Gastroesophageal sphincter (tissue), 4 donors: ENCODE measurements at regions not wholly inside any gene's neighbourhood (a gene's known extent, or its start where the extent isn't known, plus 50 kb on each side); places are given as distances from the start of the nearest gene placed in this dataset.

Experiments used
- ATAC-seq: fragments of 150-250 bp; one replicate; pipeline ENCODE4 v1.9.1; 2016; ENCODE audit warnings: mild to moderate bottlenecking, moderate library complexity
- H3K27ac ChIP-seq, 4 donors: fragments of 200-600 bp; sonication (generic) in 3 of 4; 1 replicate in 3 of 4; 2 replicates in 1 of 4; pipeline ENCODE4 v1.5.1; 2016 to 2019
- H3K27me3 ChIP-seq: fragments of 200-600 bp; sonication (generic); one replicate; pipeline ENCODE4 v1.5.1; 2019
- H3K36me3 ChIP-seq, 2 donors: fragments of 200-600 bp; sonication (generic); one replicate each; pipeline ENCODE4 v1.5.1; 2019; ENCODE audit warnings: control low read depth in 1 of 2
- H3K4me1 ChIP-seq, 3 donors: fragments of 200-600 bp; sonication (generic); 1 replicate in 2 of 3; 2 replicates in 1 of 3; pipeline ENCODE4 v1.5.1; 2016 to 2019; ENCODE audit warnings: control low read depth in 2 of 3
- H3K4me3 ChIP-seq, 2 donors: fragments of 200-600 bp; sonication (generic); one replicate each; pipeline ENCODE4 v1.5.1; 2019; ENCODE audit warnings: mild to moderate bottlenecking in 1 of 2, moderate library complexity in 1 of 2
- H3K9me3 ChIP-seq, 3 donors: fragments of 200-600 bp; sonication (generic); one replicate each; pipeline ENCODE4 v1.5.1; 2017 to 2019; ENCODE audit warnings: control low read depth in 2 of 3
- EP300 ChIP-seq: sonication (generic); formaldehyde crosslinking; IDR thresholded peaks from one replicate; pipeline ENCODE4 v1.6.1; 2017; ENCODE audit warnings: antibody characterized with exemption, mild to moderate bottlenecking
- POLR2A ChIP-seq, 2 donors: fragments of 450-650 bp; IDR thresholded peaks; one replicate each; pipeline ENCODE4 v1.6.1; 2017; ENCODE audit warnings: antibody characterized with exemption in 2 of 2, mild to moderate bottlenecking in 2 of 2, moderate library complexity in 1 of 2
- POLR2AphosphoS5 ChIP-seq: sonication (generic); formaldehyde crosslinking; IDR thresholded peaks from one replicate; pipeline ENCODE4 v1.6.1; 2017; ENCODE audit warnings: antibody characterized with exemption
- WGBS, 2 donors: methylation state at CpG; one replicate each; pipeline ENCODE4 v1.1.5; 2018; ENCODE audit warnings: low coverage in 1 of 2; 5-methylcytosine and 5-hydroxymethylcytosine counted together
- TF ChIP-seq, protein P1 (sequence below), 4 experiments: fragments of 200-600 bp in 2 of 4; fragments of 450-650 bp in 2 of 4; sonication (generic) in 1 of 4; IDR thresholded peaks; one replicate each; pipeline ENCODE4 v1.5.1; 2017 to 2019; ENCODE audit warnings: antibody characterized with exemption in 4 of 4, mild to moderate bottlenecking in 2 of 4, moderate library complexity in 2 of 4

DNA sequence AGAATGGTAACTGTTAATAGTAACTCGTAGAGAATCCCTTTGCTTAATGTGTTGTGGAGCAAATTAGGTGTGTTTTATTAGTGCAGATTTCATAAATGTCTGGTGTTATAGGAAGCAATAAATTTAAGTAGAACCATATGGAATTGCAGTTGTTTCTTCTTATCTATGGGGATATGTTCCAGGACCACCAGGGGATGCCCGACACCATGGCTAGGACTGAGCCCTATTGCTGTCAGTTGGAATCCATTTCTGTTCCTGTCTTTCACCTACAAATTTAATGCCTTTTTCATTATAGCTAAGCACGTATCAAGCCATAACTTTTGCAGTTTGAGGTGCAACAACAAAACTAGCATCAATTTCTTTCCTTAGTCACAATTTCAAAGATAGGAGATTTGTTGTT is 72.5 kb downstream of the DDIT4L start:
- no peak overlapping the region for H3K27ac ChIP-seq
- WGBS, 2 donors: 81 to 91% methylated on average over 3 of the region's 3 CpGs
- no peak for TF ChIP-seq POLR2AphosphoS5
- TF ChIP-seq EP300: no peak
- TF ChIP-seq, protein P1, sequence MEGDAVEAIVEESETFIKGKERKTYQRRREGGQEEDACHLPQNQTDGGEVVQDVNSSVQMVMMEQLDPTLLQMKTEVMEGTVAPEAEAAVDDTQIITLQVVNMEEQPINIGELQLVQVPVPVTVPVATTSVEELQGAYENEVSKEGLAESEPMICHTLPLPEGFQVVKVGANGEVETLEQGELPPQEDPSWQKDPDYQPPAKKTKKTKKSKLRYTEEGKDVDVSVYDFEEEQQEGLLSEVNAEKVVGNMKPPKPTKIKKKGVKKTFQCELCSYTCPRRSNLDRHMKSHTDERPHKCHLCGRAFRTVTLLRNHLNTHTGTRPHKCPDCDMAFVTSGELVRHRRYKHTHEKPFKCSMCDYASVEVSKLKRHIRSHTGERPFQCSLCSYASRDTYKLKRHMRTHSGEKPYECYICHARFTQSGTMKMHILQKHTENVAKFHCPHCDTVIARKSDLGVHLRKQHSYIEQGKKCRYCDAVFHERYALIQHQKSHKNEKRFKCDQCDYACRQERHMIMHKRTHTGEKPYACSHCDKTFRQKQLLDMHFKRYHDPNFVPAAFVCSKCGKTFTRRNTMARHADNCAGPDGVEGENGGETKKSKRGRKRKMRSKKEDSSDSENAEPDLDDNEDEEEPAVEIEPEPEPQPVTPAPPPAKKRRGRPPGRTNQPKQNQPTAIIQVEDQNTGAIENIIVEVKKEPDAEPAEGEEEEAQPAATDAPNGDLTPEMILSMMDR (IDR thresholded peaks at IDR 0.05): no peak
- no peak for TF ChIP-seq POLR2A (IDR thresholded peaks at IDR 0.05)
- H3K4me1 ChIP-seq: no peaks in the 10 kb centered on the region
- no peak for ATAC-seq
- no peak overlapping the region for H3K4me3 ChIP-seq
- no peaks in the 10 kb centered on the region for H3K27me3 ChIP-seq
- H3K36me3 ChIP-seq: no peaks in the 10 kb centered on the region
- no peaks in the 10 kb centered on the region for H3K9me3 ChIP-seq

DNA sequence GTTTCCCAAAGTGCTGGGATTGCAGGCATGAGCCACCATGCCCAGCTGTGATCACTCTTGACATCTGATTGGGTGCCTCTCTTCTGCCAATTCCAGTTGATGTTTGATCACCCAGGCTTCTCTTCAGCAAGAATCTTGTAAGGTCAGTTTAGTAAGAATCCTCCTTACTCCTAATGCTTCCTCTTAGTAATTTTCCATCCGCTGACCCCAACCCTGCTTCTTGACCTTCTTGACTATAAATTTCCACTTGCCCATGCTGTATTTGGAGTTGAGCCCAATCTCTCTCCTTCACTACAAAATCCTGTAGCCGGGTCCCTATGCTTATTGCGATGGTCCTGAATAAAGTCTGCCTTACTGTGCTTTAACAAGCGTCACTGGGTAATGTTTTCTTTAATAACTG is 75.4 kb downstream of the DDIT4L start:
- Histone ChIP-seq H3K4me1 (no peaks in the 10 kb centered on the region), H3K27me3 (no peaks in the 10 kb centered on the region), H3K4me3 (no peak overlapping the region), H3K9me3 (no peaks in the 10 kb centered on the region), H3K36me3 (no peaks in the 10 kb centered on the region), H3K27ac (no peak overlapping the region)
- no peak for ATAC-seq
- TF ChIP-seq EP300: no peak
- TF ChIP-seq, protein P1 (IDR thresholded peaks at IDR 0.05): no peak
- TF ChIP-seq POLR2A (IDR thresholded peaks at IDR 0.05): no peak
- no peak for TF ChIP-seq POLR2AphosphoS5
- WGBS, 2 donors: 70% methylated on average over 2 to 4 of the region's 4 CpGs

DNA sequence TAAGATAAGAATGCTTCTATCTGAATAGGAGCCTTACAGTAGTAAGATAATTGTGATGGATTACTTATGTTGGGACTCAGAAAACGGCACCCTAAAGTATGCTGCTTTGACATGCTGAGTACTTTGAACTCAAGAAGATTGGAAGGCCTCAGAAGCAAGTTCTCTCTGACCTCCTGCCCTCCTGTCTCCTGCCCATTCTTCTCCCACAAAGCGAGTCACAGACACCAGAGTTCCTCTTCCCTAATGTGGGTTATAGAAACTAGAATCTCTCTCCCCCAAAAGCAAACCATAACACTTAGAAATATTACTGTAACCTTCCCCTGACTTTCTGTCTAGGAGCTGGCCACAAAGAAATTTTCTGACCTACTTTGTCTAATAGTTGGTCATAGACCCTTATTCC is 76.5 kb downstream of the DDIT4L start:
- no peaks in the 10 kb centered on the region for H3K27me3 ChIP-seq
- H3K4me3 ChIP-seq: no peak overlapping the region
- TF ChIP-seq POLR2AphosphoS5 (no peak), EP300 (no peak), POLR2A (IDR thresholded peaks at IDR 0.05) (no peak)
- TF ChIP-seq, protein P1 (IDR thresholded peaks at IDR 0.05): no peak
- H3K27ac ChIP-seq: no peak overlapping the region
- WGBS, 2 donors: 40 to 58% methylated on average over 1 to 2 of the region's 2 CpGs
- ATAC-seq: no peak
- H3K9me3 ChIP-seq: no peaks in the 10 kb centered on the region
- no peaks in the 10 kb centered on the region for H3K4me1 ChIP-seq
- no peaks in the 10 kb centered on the region for H3K36me3 ChIP-seq

DNA sequence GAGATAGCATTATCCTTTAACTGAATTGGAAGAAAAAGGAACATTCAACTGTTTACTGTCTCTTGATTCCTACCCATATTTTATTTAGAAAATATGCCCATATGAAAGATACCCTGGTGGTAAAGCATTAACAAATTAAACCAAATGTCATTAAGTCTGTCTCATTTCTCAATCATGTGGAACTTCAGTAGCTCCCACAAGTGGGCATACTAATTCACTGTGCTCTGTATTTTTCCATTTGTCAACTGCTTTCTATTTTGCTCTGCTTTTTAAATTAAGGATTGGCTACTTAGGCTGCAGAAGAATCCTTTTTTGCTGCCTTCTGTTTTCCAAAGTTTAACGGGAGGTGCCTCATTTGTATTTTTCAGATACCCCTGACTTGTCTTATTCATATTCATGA is 77.2 kb downstream of the DDIT4L start:
- H3K27ac ChIP-seq: no peak overlapping the region
- WGBS, 2 donors: 57 to 80% methylated on average over 1 of the region's 1 CpG
- no peaks in the 10 kb centered on the region for H3K27me3 ChIP-seq
- H3K36me3 ChIP-seq: no peaks in the 10 kb centered on the region
- H3K4me3 ChIP-seq: no peak overlapping the region
- no peak for TF ChIP-seq EP300
- TF ChIP-seq POLR2AphosphoS5: no peak
- TF ChIP-seq, protein P1 (IDR thresholded peaks at IDR 0.05): no peak
- TF ChIP-seq POLR2A (IDR thresholded peaks at IDR 0.05): no peak
- no peak for ATAC-seq
- no peaks in the 10 kb centered on the region for H3K9me3 ChIP-seq
- H3K4me1 ChIP-seq: no peaks in the 10 kb centered on the region

DNA sequence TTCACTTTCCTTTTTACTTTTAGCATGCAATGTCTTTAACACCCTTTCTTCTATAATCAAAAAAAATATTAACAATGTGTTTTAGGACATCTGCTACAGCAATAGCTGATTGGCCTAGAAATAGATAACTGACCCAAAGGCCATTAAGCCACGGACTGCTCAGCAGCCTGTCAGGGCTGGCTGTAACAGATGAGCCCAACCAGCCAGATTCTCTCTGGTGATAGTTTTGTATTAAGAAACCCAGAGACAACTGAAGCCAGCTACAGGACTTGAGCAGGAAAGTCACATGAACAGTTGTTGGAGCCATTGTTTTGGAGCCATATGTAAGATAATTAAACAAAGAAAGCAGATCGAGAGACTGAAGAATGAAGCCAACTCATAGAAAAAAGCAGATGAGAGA is 80.3 kb downstream of the DDIT4L start:
- no peak for ATAC-seq
- no peaks in the 10 kb centered on the region for H3K27me3 ChIP-seq
- no peaks in the 10 kb centered on the region for H3K36me3 ChIP-seq
- no peak for TF ChIP-seq POLR2AphosphoS5
- no peak for TF ChIP-seq EP300
- TF ChIP-seq POLR2A (IDR thresholded peaks at IDR 0.05): no peak
- TF ChIP-seq, protein P1 (IDR thresholded peaks at IDR 0.05): no peak
- H3K4me1 ChIP-seq: no peaks in the 10 kb centered on the region
- WGBS, 2 donors: 55 to 56% methylated on average over 2 of the region's 2 CpGs
- H3K27ac ChIP-seq: no peak overlapping the region
- no peaks in the 10 kb centered on the region for H3K9me3 ChIP-seq
- H3K4me3 ChIP-seq: no peak overlapping the region
